Astrocyte (in vitro differentiated cells and primary cell): ENCODE measurements at regions not wholly inside any gene's neighbourhood (a gene's known extent, or its start where the extent isn't known, plus 50 kb on each side); places are given as distances from the start of the nearest gene placed in this dataset.

Experiments used
- CTCF ChIP-seq: IDR thresholded peaks from 2 replicates; pipeline ENCODE4 v1.5.1; 2011; ENCODE audit warnings: low read depth, mild to moderate bottlenecking, inconsistent platforms, low read length, moderate library complexity; ENCODE audit not compliant: insufficient read depth
- EZH2 ChIP-seq: IDR thresholded peaks from 2 replicates; pipeline ENCODE4 v1.6.1; 2012; ENCODE audit warnings: mild to moderate bottlenecking, low read length, inconsistent platforms; ENCODE audit not compliant: insufficient read depth

- TF ChIP-seq CTCF (no peak), EZH2 (no peak)
Observed at GRCh38 chr13:31684466-31684865, 54.9 kb upstream of the RXFP2 start.
